Prostate gland (tissue), 2 donors: ENCODE measurements at regions not wholly inside any gene's neighbourhood (a gene's known extent, or its start where the extent isn't known, plus 50 kb on each side); places are given as distances from the start of the nearest gene placed in this dataset.

ENCODE experiments used
- DNase-seq: peaks from one replicate; pipeline ENCODE4 v3.0.0-alpha.2; 2019; ENCODE audit warnings: low spot score
- H3K27ac ChIP-seq, 2 donors: fragments of 200-600 bp; sonication (generic); 2 replicates each; pipeline ENCODE4 v1.5.1; 2017 to 2019
- H3K27me3 ChIP-seq: fragments of 200-600 bp; sonication (generic); replicated peaks from 2 replicates; pipeline ENCODE4 v1.5.1; 2019; ENCODE audit not compliant: insufficient read depth
- H3K36me3 ChIP-seq, 2 donors: fragments of 200-600 bp; sonication (generic); 1 replicate in 1 of 2; 2 replicates in 1 of 2; pipeline versions ENCODE4 v1.5.1 to v1.8.1; 2017 to 2019
- H3K4me1 ChIP-seq: fragments of 200-600 bp; sonication (generic); replicated peaks from 2 replicates; pipeline ENCODE4 v1.5.1; 2019
- H3K4me3 ChIP-seq, 2 donors: fragments of 200-600 bp; sonication (generic); 2 replicates each; pipeline ENCODE4 v1.5.1; 2017 to 2019
- H3K9me3 ChIP-seq: fragments of 200-600 bp; sonication (generic); 2 replicates; pipeline ENCODE4 v1.5.1; 2017
- POLR2A ChIP-seq: fragments of 450-650 bp; IDR thresholded peaks from one replicate; pipeline ENCODE4 v1.6.1; 2016; ENCODE audit warnings: antibody characterized with exemption, mild to moderate bottlenecking
- POLR2AphosphoS5 ChIP-seq: sonication (generic); formaldehyde crosslinking; IDR thresholded peaks from one replicate; pipeline ENCODE4 v1.6.1; 2017; ENCODE audit warnings: antibody characterized with exemption
- WGBS: methylation state at CpG from one replicate; pipeline ENCODE4 v1.1.5; 2018; 5-methylcytosine and 5-hydroxymethylcytosine counted together
- intact Hi-C: fragments of 100-400 bp; cut with DNase I; formaldehyde crosslinking; loops from one replicate; pipeline ENCODE4 v1.14.2; 2022
- TF ChIP-seq, protein P1 (sequence below), 4 experiments: fragments of 200-600 bp in 2 of 4; fragments of 450-650 bp in 2 of 4; sonication (generic) in 2 of 4; IDR thresholded peaks; 1 replicate in 3 of 4; 2 replicates in 1 of 4; pipeline ENCODE4 v1.5.1; 2016 to 2019; ENCODE audit warnings: antibody characterized with exemption in 4 of 4, mild to moderate bottlenecking in 2 of 4, moderate library complexity in 2 of 4

DNA sequence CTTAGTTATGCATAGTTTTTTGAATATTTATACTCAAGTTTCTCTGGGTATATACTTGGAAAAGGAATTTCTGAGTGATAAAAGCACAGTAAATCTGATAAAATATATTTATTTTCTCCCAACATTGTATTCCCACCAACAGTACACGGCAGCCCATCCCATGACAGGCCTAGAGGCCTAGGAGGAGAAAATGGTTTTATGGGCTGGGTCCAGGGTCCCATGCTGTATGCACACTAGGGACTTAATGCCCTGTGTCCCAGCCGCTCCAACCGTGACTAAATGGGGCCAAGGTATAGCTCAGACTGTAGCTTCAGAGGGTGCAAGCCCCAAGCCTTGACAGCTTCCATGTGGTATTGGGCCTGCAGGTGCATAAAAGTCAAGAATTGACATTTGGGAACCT is 1007.7 kb downstream of the DSC3 start:
- no peaks in the 10 kb centered on the region for H3K36me3 ChIP-seq
- no peak overlapping the region for H3K4me3 ChIP-seq
- 65% methylated on average over 3 of the region's 3 CpGs for WGBS
- no peak for DNase-seq
- no peak overlapping the region for H3K27ac ChIP-seq
- TF ChIP-seq, protein P1, sequence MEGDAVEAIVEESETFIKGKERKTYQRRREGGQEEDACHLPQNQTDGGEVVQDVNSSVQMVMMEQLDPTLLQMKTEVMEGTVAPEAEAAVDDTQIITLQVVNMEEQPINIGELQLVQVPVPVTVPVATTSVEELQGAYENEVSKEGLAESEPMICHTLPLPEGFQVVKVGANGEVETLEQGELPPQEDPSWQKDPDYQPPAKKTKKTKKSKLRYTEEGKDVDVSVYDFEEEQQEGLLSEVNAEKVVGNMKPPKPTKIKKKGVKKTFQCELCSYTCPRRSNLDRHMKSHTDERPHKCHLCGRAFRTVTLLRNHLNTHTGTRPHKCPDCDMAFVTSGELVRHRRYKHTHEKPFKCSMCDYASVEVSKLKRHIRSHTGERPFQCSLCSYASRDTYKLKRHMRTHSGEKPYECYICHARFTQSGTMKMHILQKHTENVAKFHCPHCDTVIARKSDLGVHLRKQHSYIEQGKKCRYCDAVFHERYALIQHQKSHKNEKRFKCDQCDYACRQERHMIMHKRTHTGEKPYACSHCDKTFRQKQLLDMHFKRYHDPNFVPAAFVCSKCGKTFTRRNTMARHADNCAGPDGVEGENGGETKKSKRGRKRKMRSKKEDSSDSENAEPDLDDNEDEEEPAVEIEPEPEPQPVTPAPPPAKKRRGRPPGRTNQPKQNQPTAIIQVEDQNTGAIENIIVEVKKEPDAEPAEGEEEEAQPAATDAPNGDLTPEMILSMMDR (IDR thresholded peaks at IDR 0.05) = no peak
- no peak for TF ChIP-seq POLR2AphosphoS5
- TF ChIP-seq POLR2A = no peak
- intact Hi-C loops = no loop called here
- H3K27me3 ChIP-seq = no peaks in the 10 kb centered on the region
- no peaks in the 10 kb centered on the region for H3K9me3 ChIP-seq
- H3K4me1 ChIP-seq = no peaks in the 10 kb centered on the region

DNA sequence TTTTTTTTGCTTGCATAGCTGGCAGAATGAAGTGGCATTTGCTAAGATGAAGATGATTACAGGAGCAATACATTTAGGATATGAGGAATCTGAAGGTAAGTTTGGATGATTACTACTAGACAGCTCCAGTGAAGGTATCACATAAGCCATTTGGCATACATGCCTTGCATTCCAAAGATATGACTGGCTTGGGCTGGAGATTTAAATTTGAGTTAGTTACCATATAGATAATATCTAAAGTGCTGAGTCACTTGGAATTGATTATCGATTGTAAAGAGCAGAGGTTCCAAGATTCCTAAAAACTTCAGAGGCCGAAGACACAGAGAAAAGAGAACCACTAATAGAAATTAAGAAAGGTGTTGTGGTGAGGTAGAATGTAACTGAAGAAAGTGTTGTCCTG is 1026.4 kb downstream of the DSC3 start:
- TF ChIP-seq POLR2A (no peak), POLR2AphosphoS5 (no peak)
- TF ChIP-seq, protein P1 (IDR thresholded peaks at IDR 0.05) = no peak
- H3K9me3 ChIP-seq = no peaks in the 10 kb centered on the region
- H3K36me3 ChIP-seq = no peaks in the 10 kb centered on the region
- 72% methylated on average over 2 of the region's 2 CpGs for WGBS
- H3K4me3 ChIP-seq = no peak overlapping the region
- H3K27me3 ChIP-seq = no peaks in the 10 kb centered on the region
- intact Hi-C loops = no loop called here
- no peaks in the 10 kb centered on the region for H3K4me1 ChIP-seq
- DNase-seq = no peak
- H3K27ac ChIP-seq = no peak overlapping the region

DNA sequence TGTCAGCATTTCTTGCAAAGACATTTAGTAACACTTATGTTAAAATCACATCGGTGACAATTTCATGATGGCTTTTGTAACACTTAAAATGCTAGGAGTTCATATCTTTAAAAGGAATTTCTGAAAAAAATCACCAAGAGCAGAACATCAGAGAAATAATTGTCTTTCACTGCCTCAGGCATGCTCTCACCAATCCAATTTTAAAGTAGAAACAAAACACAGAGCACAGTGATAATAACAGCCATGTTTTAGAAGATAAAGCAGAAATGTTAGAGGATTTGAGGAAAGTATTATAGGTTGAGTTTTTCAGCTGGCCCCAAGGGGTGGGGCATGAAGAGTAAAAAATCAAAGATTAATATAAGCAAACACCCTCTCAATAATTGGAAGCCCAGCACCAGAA is 1037.6 kb downstream of the DSC3 start:
- Histone ChIP-seq H3K4me3 (no peak overlapping the region), H3K27me3 (no peaks in the 10 kb centered on the region), H3K4me1 (no peaks in the 10 kb centered on the region), H3K9me3 (no peaks in the 10 kb centered on the region), H3K27ac (no peak overlapping the region), H3K36me3 (no peaks in the 10 kb centered on the region)
- DNase-seq = no peak
- intact Hi-C loops = no loop called here
- TF ChIP-seq POLR2AphosphoS5 = no peak
- TF ChIP-seq POLR2A = no peak
- TF ChIP-seq, protein P1 (IDR thresholded peaks at IDR 0.05) = no peak
- WGBS = 75% methylated on average over 1 of the region's 1 CpG

DNA sequence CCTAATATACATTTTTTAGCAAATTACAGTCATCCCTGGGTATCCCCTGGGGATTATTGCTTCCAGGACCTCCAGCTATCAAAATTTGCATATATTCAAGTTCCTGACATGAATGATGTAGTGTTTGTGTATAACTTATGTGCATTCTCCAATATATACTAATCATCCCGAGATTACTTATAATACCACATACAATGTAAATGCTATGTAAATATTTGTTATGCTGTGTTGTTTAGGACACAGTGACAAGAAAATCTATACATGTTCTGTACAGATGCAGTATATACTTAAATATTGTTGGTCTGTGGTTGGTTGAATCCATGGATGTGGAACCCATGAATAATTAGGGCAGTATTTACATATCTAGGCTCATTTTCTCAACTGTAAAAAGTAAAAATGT is 1060.3 kb downstream of the DSC3 start:
- WGBS = 89% methylated on average over 1 of the region's 1 CpG
- no peak for DNase-seq
- TF ChIP-seq, protein P1 (IDR thresholded peaks at IDR 0.05) = no peak
- no peak for TF ChIP-seq POLR2AphosphoS5
- no peak for TF ChIP-seq POLR2A
- Histone ChIP-seq H3K4me1 (no peaks in the 10 kb centered on the region), H3K27me3 (no peaks in the 10 kb centered on the region), H3K36me3 (no peaks in the 10 kb centered on the region), H3K4me3 (no peak overlapping the region), H3K9me3 (no peaks in the 10 kb centered on the region), H3K27ac (no peak overlapping the region)
- intact Hi-C loops = no loop called here

DNA sequence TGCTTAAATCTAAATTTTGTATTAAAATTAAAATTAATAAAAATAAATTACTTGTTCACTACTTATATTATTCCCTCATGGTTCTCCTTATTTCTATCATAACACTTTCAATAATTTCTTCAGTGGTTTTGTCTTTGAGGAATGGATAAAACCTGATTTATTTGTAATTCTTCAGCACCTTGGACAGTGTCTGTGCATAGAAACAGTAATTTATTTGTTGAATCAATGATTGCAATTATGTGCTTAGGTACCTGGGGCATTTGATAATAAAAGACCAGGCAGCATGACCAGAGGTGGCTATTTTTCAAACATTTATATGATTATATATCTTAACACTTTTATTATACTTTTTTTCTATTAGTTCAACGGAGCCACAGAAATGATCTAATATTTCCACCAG is 1062.7 kb downstream of the DSC3 start:
- no peaks in the 10 kb centered on the region for H3K27me3 ChIP-seq
- no peak overlapping the region for H3K27ac ChIP-seq
- no peak for TF ChIP-seq POLR2A
- TF ChIP-seq POLR2AphosphoS5 = no peak
- TF ChIP-seq, protein P1 (IDR thresholded peaks at IDR 0.05) = no peak
- H3K9me3 ChIP-seq = no peaks in the 10 kb centered on the region
- 79% methylated on average over 1 of the region's 1 CpG for WGBS
- no peak for DNase-seq
- H3K4me3 ChIP-seq = no peak overlapping the region
- H3K36me3 ChIP-seq = no peaks in the 10 kb centered on the region
- intact Hi-C loops = no loop called here
- no peaks in the 10 kb centered on the region for H3K4me1 ChIP-seq
